Adipocyte (in vitro differentiated cells): ENCODE measurements at regions not wholly inside any gene's neighbourhood (a gene's known extent, or its start where the extent isn't known, plus 50 kb on each side); places are given as distances from the start of the nearest gene placed in this dataset.
"Not testable (repeated sequence)": the region's sequence is repeated elsewhere in the genome, so short reads cannot be mapped to it uniquely, and the experiment has no call there.

Source experiments
- DNase-seq: peaks from one replicate; pipeline ENCODE4 v3.0.0-alpha.2; 2015; ENCODE audit warnings: low read depth
- H3K27me3 ChIP-seq: replicated peaks from 2 replicates; pipeline ENCODE4 v1.7.0; 2013; ENCODE audit warnings: mild to moderate bottlenecking, low read length, moderate library complexity; ENCODE audit not compliant: control insufficient read depth, insufficient read depth
- H3K36me3 ChIP-seq: 2 replicates; pipeline ENCODE4 v1.7.0; 2013; ENCODE audit warnings: low read length, mild to moderate bottlenecking, moderate library complexity; ENCODE audit not compliant: control insufficient read depth, insufficient read depth, severe bottlenecking
- H3K4me1 ChIP-seq: 2 replicates; pipeline ENCODE4 v1.7.0; 2013; ENCODE audit warnings: mild to moderate bottlenecking, low read length, moderate library complexity; ENCODE audit not compliant: control insufficient read depth, insufficient read depth
- H3K4me3 ChIP-seq: 2 replicates; pipeline ENCODE4 v1.7.0; 2013; ENCODE audit warnings: mild to moderate bottlenecking, low read length, moderate library complexity
- H3K9ac ChIP-seq: 2 replicates; pipeline ENCODE4 v1.7.0; 2013; ENCODE audit warnings: mild to moderate bottlenecking, low read length, moderate library complexity
- H3K9me3 ChIP-seq: 2 replicates; pipeline ENCODE4 v1.7.0; 2013; ENCODE audit warnings: mild to moderate bottlenecking, low read length, moderate library complexity; ENCODE audit not compliant: control insufficient read depth

- H3K9me3 ChIP-seq, DNase-seq, H3K4me3 ChIP-seq, H3K4me1 ChIP-seq, H3K27me3 ChIP-seq, H3K36me3 ChIP-seq, H3K9ac ChIP-seq: not testable (repeated sequence)
Observed at GRCh38 chr9:109665736-109666135, 114.3 kb upstream of the PALM2AKAP2 start.

GRCh38 chr9:109681301-109681700 is 98.7 kb upstream of the PALM2AKAP2 start:
- Histone ChIP-seq H3K36me3 (no peaks in the 10 kb centered on the region), H3K27me3 (no peaks in the 10 kb centered on the region), H3K4me3 (no peak overlapping the region), H3K4me1 (no peaks in the 10 kb centered on the region), H3K9ac (no peak overlapping the region), H3K9me3 (no peaks in the 10 kb centered on the region)
- DNase-seq, result no peak

GRCh38 chr9:109682227-109682626 is 97.8 kb upstream of the PALM2AKAP2 start:
- Histone ChIP-seq H3K9me3 (peaks cover 2% of the 10 kb centered on the region), H3K9ac (no peak overlapping the region), H3K27me3 (no peaks in the 10 kb centered on the region), H3K4me1 (no peaks in the 10 kb centered on the region), H3K4me3 (no peak overlapping the region), H3K36me3 (no peaks in the 10 kb centered on the region)
- no peak for DNase-seq

- H3K27me3 ChIP-seq, result no peaks in the 10 kb centered on the region
- no peak for DNase-seq
Observed at GRCh38 chr9:109683521-109683920, 96.5 kb upstream of the PALM2AKAP2 start.

GRCh38 chr9:109689701-109690100 is 90.3 kb upstream of the PALM2AKAP2 start:
- Histone ChIP-seq H3K9me3 (peaks cover 2% of the 10 kb centered on the region), H3K4me3 (no peak overlapping the region), H3K36me3 (no peaks in the 10 kb centered on the region), H3K27me3 (no peaks in the 10 kb centered on the region), H3K9ac (no peak overlapping the region), H3K4me1 (no peaks in the 10 kb centered on the region)
- no peak for DNase-seq

More at GRCh38 chr9:109683521-109683920, 96.5 kb upstream of the PALM2AKAP2 start:
- Histone ChIP-seq H3K4me3 (no peak overlapping the region), H3K36me3 (no peaks in the 10 kb centered on the region), H3K4me1 (no peaks in the 10 kb centered on the region), H3K9me3 (peaks cover 2% of the 10 kb centered on the region), H3K9ac (no peak overlapping the region)

GRCh38 chr9:109699019-109699418 is 81.0 kb upstream of the PALM2AKAP2 start:
- Histone ChIP-seq H3K4me3 (no peak overlapping the region), H3K27me3 (no peaks in the 10 kb centered on the region), H3K9ac (no peak overlapping the region), H3K36me3 (no peaks in the 10 kb centered on the region), H3K9me3 (no peaks in the 10 kb centered on the region), H3K4me1 (peaks cover 22% of the 10 kb centered on the region)
- peak; percentile 71 for DNase-seq

GRCh38 chr9:109704546-109704945 is 75.5 kb upstream of the PALM2AKAP2 start:
- H3K4me1 ChIP-seq, result peaks cover 40% of the 10 kb centered on the region
- no peaks in the 10 kb centered on the region for H3K9me3 ChIP-seq
- no peaks in the 10 kb centered on the region for H3K27me3 ChIP-seq
- DNase-seq, result no peak
- H3K4me3 ChIP-seq, result no peak overlapping the region
- H3K9ac ChIP-seq, result no peak overlapping the region
- no peaks in the 10 kb centered on the region for H3K36me3 ChIP-seq

- Histone ChIP-seq H3K27me3 (no peaks in the 10 kb centered on the region), H3K9me3 (no peaks in the 10 kb centered on the region), H3K9ac (no peak overlapping the region), H3K36me3 (no peaks in the 10 kb centered on the region), H3K4me3 (no peak overlapping the region), H3K4me1 (peaks cover 40% of the 10 kb centered on the region)
- DNase-seq, result peak; percentile 30
Observed at GRCh38 chr9:109705515-109705914, 74.5 kb upstream of the PALM2AKAP2 start.

- Histone ChIP-seq H3K36me3 (no peaks in the 10 kb centered on the region), H3K9me3 (no peaks in the 10 kb centered on the region), H3K9ac (no peak overlapping the region), H3K4me1 (peaks cover 40% of the 10 kb centered on the region), H3K27me3 (peaks cover 6% of the 10 kb centered on the region), H3K4me3 (no peak overlapping the region)
- DNase-seq, result no peak
Observed at GRCh38 chr9:109707355-109707754, 72.6 kb upstream of the PALM2AKAP2 start.

- H3K4me1 ChIP-seq, result peaks cover 34% of the 10 kb centered on the region
- H3K9ac ChIP-seq, result no peak overlapping the region
- peak; percentile 58 for DNase-seq
- no peaks in the 10 kb centered on the region for H3K36me3 ChIP-seq
- H3K9me3 ChIP-seq, result no peaks in the 10 kb centered on the region
- no peak overlapping the region for H3K4me3 ChIP-seq
- H3K27me3 ChIP-seq, result peaks cover 6% of the 10 kb centered on the region
Observed at GRCh38 chr9:109708451-109708945, 71.5 kb upstream of the PALM2AKAP2 start.

GRCh38 chr9:109709866-109710265 is 70.1 kb upstream of the PALM2AKAP2 start:
- Histone ChIP-seq H3K36me3 (no peaks in the 10 kb centered on the region), H3K27me3 (peaks cover 11% of the 10 kb centered on the region), H3K4me1 (peaks cover 25% of the 10 kb centered on the region), H3K9ac (no peak overlapping the region), H3K9me3 (no peaks in the 10 kb centered on the region), H3K4me3 (no peak overlapping the region)
- DNase-seq, result no peak

- no peak overlapping the region for H3K4me3 ChIP-seq
Observed at GRCh38 chr9:109710830-109711229, 69.2 kb upstream of the PALM2AKAP2 start.

More at GRCh38 chr9:109710830-109711229, 69.2 kb upstream of the PALM2AKAP2 start:
- H3K36me3 ChIP-seq, result no peaks in the 10 kb centered on the region
- H3K27me3 ChIP-seq, result peaks cover 11% of the 10 kb centered on the region
- no peak overlapping the region for H3K9ac ChIP-seq
- no peaks in the 10 kb centered on the region for H3K9me3 ChIP-seq
- H3K4me1 ChIP-seq, result peaks cover 25% of the 10 kb centered on the region
- DNase-seq, result no peak
